CD4-positive, alpha-beta T cell treated with Interleukin-6 for 4 hours (primary cell): ENCODE measurements at regions not wholly inside any gene's neighbourhood (a gene's known extent, or its start where the extent isn't known, plus 50 kb on each side); places are given as distances from the start of the nearest gene placed in this dataset.

Experiments
- DNase-seq: peaks from one replicate; pipeline ENCODE4 v3.0.0-alpha.2; 2020; ENCODE audit warnings: mixed read lengths

- DNase-seq = no peak
Measured at GRCh38 chr14:84527706-84528105, 1002.2 kb upstream of the FLRT2 start.

DNA sequence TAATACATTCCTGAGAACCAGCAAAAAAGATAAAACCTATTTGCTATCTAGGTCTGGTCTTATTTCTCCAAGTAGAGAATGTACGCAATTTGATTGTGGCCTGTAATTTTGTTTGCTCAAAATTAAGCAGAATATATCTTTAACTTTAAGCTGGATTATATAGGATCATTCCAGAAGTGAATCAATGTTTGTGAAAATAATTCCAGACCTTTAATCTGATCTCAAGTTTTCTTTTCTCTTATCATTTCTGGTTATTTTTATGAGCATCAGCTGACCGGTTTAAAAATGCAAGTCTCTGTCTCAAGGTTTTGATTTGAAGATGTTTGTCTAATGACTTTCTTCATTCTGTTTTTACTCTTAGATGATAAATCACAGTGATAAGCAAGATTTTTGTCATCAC lies 997.9 kb upstream of the FLRT2 start:
- DNase-seq = no peak

GRCh38 chr14:84533181-84533725 lies 996.7 kb upstream of the FLRT2 start:
- no peak for DNase-seq

GRCh38 chr14:84533791-84534190 lies 996.2 kb upstream of the FLRT2 start:
- DNase-seq = no peak

DNA sequence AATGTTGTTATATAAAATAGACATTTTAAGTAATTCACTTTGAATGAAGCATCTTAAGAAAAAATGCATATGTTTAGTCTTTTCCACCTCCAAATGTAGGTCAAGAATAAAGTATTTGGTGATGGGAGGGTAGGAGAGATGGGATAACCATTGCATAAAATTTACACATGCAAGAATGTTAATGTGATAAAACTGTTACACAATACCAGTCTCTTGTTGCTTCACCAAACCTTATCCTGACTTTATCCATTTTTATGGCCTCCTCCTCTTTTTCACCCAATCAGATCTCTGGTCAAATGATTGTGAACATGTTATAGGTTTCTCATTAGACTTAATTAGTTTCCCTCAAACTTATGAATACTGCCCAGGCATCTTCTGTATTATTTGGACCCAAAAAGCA lies 994.5 kb upstream of the FLRT2 start:
- no peak for DNase-seq

DNA sequence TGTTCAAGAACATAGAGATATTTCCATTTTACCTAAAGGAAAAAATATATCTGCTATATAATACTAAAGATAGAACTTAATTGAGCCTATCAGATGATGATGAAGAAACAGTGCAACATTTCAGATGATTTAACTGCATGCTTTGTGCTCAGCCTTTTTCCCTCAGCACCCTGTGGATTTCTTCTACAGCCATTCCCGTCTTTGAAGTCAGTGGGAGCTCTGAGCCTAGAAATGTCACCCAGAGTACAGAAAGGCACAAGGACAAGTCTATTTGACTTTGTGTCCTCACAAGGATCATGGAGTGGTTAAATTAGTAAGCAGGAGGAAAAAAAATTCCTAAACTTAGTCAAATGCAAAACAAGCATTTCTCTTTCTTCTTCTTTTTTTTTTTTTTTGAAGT lies 994.0 kb upstream of the FLRT2 start:
- no peak for DNase-seq

GRCh38 chr14:84541018-84541417 lies 988.9 kb upstream of the FLRT2 start:
- no peak for DNase-seq

- no peak for DNase-seq
Measured at GRCh38 chr14:84543859-84544258, 986.1 kb upstream of the FLRT2 start.

GRCh38 chr14:84544486-84545131 lies 985.3 kb upstream of the FLRT2 start:
- no peak for DNase-seq

DNA sequence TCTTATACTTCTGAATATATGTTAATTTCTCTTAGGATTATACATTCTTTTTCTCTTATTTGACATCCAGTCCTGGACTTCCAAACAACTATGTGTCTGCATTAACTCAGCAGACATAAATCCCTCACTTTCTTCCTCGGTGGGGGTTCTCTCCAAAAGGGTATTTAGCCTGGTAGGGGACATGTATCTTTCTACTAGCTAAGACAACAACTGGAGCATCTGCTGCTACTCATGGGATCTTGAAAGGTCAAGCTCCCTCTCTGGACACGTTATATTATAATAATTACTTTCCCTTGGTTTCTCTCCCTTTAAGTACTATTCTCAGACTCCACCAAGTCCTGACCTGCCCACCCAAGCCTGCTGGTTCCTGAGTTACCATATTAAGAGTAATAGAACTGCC lies 983.7 kb upstream of the FLRT2 start:
- no peak for DNase-seq

DNA sequence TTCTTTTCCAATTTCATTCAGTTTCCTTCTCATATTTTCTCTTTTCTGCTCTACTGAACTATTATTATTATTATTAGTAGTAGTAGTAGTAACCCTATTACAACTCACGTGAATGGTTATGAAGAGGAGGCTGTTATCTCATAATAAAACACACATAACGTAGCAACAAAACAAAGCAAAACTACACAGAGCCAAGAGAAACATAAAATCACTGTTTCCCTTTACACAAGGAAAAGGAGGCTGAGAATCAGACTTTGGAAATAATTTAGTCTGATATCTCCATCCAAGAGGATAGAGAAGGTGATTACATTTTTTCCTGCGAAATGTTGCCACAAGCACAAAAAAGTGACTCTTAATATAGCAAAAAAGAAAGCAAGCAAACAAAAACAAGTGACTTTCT lies 975.8 kb upstream of the FLRT2 start:
- no peak for DNase-seq

DNA sequence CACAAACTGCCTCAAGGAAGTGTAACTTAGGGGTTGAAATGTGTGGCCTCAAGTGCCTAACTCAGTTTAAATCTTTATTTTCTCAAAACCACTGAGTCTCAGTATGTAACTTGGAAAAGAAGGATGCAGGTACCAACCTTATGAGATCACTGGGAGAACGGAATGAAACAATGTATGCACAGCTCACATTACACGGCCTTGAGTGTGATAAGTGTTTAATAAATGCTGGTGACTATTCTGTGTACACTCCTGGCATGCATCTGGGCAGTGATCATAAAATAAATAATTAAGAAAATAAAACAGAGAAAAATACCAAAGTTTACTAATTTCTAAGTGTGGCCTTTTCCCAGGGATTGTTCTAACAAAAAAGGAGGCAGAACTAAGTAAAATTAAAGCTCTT lies 974.5 kb upstream of the FLRT2 start:
- no peak for DNase-seq

DNA sequence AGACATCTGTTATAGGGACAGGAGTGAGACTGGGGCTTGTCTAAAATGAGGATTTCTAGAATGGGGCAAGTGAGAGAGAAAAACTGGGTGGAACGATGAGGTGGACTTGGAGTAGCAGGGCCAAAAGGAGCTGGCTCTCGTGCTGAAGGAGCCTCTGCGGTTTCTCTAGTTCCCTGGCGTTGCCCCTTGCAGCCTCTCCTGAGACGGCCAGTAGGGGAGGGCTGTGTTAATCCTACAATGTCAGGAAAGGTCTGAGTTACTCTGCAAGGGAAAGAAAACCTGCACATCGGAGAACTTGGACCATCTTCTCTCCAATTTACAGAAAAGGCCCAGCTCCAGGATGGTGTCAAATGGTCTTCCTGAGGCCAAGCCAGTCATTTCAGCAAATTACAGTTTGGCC lies 963.8 kb upstream of the FLRT2 start:
- no peak for DNase-seq

DNA sequence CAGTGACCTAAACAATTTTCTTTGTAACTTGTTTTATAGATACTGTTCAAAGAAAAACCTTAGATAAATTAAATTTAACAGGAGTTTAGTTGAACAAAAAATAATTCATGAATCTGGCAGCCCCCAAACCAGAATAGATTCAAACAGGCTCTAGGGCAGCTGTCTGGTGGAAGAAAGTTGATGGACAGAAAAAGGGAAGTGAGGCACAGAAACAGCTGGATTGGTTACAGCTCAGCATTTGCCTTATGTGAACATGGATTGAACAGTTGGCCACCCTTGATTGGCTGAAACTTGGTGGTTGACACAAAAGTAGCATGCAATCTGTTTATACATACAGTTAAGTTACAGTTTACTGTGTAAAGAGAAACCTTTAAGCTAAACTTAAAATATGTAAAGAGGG lies 954.3 kb upstream of the FLRT2 start:
- DNase-seq = no peak

GRCh38 chr14:84579292-84579691 lies 950.7 kb upstream of the FLRT2 start:
- DNase-seq = no peak

DNA sequence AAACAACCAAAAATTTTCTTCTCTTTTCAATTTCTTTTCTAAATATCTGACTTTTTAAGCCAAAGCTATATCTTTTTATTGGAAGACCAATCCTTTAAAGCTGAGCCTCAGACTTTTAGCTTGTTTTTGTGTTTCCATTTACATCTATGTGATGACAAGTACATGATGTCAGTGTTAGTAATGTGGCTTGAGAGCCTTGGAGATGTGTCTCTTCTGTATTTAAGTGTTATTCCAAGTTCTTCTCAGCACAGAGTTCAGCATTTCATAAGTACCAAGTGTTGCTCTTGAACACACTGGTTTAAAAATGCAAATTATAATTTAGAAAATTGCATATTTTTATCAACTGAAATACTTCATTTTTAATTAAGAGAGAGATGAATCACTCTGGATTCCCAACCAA lies 948.9 kb upstream of the FLRT2 start:
- no peak for DNase-seq

GRCh38 chr14:84584511-84584910 lies 945.4 kb upstream of the FLRT2 start:
- DNase-seq = no peak

GRCh38 chr14:84591827-84592445 lies 938.0 kb upstream of the FLRT2 start:
- no peak for DNase-seq

GRCh38 chr14:84592770-84593169 lies 937.2 kb upstream of the FLRT2 start:
- DNase-seq = no peak

- no peak for DNase-seq
Measured at GRCh38 chr14:84610086-84610485, 919.9 kb upstream of the FLRT2 start.

- DNase-seq = no peak
Measured at GRCh38 chr14:84622357-84622756, 907.6 kb upstream of the FLRT2 start.

DNA sequence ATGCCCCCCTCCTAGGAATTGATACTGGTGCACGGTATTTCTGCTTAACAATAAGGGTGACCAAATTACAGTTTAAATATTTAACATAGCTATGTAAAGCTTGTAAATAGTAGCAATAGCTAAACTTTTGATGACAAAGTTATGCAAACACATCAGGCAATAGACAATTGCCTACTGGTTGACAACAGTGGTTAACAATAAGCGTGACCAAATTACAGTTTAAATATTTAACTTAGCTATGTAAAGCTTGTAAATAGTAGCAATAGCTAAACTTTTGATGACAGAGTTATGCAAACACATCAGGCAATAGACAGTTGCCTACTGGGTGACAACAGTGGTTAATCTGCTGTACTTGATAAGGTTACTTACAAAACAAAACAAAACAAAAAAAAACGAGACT lies 886.5 kb upstream of the FLRT2 start:
- no peak for DNase-seq

DNA sequence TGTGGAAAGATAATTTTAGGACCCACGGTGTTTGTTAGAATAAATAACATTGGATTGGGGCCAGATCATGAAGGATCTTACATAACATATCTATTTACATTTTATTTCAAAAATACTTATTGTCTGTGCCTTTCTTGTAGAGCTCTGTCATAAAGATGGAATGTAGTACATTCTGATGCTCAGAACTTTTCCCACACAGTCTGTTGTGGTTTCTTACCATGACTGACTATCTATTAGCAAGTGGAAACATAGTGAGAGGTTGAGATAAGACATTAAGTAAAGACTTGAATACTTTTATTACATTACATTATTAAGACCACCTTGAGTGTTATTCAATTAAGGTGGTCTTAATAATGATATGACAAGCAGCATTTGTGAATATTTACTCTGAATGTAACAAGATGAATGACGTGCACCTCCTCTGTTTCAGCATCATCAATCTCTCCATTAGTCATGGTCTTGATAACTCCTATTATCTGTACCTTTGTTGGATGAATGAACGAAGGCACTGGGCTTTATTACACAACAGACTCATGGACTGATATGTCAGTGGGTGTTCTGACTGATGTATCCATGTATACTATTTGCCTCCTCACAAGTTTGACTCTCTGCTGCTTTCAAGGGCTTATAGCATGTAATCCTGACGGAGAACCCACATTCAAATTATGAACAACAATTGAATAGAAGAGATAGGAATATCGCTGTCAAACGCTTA lies 883.0 kb upstream of the FLRT2 start:
- no peak for DNase-seq

GRCh38 chr14:84655014-84655413 lies 874.9 kb upstream of the FLRT2 start:
- DNase-seq = no peak
